NCI-H82 treated with DMSO at 0.1 percent for 48 hours (cell line): ENCODE measurements at regions not wholly inside any gene's neighbourhood (a gene's known extent, or its start where the extent isn't known, plus 50 kb on each side); places are given as distances from the start of the nearest gene placed in this dataset.
A peak's percentile ranks its signal among the peaks of the same experiment; 100 is the strongest.

ENCODE experiments used
- DNase-seq: peaks from one replicate; lab custom pipeline; 2025; ENCODE audit not compliant: unreplicated experiment; lab: John Stamatoyannopoulos, UW

DNA sequence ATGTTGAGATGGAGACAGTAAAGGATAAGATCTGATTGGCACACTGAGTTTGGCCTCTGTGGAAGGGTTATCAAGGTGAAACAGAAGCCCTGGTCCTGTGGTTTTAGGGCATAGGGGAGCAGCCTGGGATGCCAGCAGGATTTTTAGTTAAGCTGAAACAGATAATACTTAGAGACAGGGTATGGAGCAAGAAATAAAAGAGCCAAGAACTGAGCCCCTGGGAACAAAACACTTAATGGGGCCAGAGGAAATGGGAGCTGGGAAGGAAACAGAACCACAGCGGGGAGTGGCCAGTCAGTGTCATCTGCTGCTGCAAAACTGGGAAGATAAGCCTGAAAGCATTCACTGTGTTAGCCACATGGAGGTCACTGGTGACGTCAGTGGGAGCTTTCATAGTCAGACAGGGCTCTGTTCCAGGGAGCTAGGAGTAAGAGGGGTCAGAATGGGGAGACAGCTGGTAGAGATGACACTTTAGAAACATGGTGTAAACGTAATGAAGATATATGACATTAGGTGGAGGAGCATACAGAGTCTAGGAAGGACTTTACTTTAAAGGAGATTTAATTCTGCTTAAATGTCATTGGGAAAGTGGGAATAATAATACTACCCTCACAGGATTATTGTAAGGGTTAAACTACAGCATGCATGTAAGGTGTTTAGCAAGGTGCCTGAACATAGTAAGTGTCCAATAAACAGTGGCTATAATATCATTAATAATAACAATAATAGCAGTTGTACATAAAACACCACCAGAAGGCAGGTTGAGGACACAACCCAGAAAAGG, 172.7 kb upstream of the CTNNB1 start:
- no peak for DNase-seq

DNA sequence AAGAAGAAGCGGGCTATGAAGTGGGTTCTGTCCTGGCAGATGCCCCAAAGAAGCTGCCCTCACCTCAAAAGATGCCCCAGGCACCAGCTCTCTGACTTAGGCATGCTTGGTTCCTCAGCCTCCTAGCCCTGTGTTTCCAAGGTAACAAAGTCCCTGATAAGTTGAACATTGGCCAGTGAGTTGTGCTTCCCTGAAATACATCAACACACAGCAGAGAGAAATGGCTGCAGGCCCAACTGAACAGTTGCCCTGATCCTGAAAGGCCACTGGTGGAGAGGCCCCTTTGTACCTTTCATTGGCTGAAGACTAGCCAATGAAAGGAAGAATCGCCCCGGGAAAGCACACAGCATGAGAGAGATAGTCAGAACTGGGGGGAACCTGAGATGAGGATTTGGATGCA, 169.9 kb upstream of the CTNNB1 start:
- DNase-seq, result no peak

DNA sequence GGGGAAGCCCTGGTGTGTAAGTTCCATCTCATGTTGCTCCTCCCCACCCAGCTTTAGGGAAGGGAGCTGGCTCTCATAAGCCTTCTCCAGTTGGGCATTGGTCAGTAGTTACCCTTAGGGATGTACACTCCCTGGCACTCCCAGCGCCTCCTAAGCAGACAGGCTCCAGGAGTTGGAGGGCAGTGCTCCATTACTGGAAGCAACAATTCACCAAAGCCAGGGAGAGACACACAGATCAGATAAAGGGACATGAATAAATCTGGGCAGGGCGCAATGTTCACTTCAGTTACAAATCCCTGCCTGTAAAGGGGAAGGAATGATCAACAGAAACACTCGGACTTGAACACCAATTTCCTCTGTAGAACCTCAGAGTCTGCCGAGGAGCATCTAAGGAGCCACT, 169.1 kb upstream of the CTNNB1 start:
- no peak for DNase-seq

DNA sequence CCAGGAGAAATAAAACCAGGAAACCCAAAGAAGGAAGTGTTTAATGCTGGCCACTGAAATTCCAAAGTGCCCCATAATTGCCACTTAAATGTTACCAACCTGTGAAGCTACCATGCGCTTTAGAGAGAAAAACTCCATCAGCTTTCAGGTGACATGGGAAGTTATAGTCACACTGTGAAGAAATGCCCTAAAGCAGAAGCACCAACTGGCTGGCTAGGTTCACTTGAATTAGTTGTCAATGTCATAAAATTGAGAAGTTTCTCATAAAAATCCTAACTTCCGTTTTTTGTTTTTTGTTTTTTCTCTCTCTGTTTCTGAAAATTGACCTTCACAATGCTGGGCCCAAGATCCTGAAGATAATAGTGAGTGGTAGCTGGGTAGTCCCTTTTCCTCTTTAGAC, 167.9 kb upstream of the CTNNB1 start:
- no peak for DNase-seq

DNA sequence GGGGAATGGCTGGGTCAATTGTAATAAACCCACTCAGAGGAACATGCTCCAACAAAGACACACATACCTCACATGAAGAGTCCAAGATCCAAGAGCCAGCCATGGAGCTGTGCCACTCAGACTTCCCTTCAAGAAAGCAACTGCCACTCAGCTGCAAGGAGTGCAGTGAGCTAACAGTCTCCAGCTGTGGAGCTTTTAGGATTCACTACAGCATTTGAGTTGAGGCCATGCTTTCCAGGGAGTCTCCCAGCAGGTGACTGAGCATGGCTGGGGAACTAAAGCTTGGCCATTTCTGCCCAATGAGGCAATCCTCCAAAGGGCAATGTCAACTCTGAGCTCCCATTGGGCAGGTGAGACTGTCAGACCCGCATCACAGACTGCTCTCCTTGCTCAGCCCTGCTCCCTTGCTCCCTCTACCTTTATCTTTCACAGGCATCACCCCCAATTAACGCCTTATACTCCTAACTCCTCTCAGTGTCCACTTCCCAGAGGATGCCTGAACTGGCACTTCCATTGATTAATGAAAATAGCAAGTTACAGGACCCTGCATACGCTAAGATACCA, 165.3 kb upstream of the CTNNB1 start:
- DNase-seq, result no peak

DNA sequence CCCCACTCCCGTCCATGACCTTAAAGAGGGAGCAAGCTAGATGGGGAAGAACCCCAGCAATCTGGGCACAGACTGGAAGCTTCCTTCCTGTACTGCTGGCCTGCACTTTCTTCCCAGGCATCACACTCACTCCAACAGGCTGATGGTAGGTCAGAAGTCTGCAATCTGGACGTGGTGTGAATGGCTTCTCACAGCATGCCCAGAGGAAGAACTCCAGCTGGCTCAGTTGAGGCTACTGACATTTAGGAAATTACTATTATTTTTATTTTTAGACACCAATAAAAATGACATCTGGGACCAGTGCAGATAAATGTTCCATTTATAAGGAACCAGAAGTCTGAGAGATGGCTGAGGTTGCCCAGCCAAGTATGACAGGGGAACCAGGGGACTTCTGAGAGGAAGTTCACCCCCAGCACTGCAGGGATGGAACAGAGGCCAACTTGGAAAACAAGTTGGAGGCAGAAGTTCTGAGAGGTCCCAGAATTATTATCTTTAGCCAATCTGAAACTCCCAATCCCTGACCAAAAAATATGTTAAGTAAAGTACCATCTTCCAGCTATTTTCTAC, 163.8 kb upstream of the CTNNB1 start:
- no peak for DNase-seq

DNA sequence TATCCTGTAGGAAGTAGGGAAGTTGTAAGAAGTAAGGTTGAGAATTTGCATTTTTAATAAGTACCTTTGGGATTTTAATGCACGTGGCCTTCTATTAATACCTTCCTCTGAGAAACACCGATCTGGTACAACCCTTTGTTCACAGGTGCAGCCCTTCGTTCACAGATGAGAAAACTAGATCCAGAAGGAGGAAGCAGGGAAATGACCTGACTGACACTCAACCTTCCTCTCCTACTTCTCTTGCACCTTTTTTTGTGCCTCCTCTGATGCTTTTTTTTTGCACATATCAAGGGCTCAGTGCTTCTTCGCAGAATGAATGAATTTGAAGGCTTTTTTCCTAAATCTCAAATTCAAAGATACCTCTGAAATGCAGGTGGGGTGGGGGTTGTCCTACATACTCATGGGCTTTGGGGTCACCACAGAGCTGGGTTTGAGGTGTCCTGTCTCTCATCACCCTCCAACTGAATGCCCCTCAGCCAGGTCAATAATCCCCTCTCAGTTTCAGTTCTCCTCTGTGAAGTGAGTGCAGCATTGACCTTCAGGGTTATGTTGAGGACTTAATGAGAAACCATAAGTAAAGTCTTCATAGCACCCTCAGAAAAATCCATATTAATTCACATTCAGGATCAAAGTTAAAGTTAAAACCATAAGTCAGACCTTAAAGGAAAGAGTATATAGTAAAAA, 161.5 kb upstream of the CTNNB1 start:
- no peak for DNase-seq

DNA sequence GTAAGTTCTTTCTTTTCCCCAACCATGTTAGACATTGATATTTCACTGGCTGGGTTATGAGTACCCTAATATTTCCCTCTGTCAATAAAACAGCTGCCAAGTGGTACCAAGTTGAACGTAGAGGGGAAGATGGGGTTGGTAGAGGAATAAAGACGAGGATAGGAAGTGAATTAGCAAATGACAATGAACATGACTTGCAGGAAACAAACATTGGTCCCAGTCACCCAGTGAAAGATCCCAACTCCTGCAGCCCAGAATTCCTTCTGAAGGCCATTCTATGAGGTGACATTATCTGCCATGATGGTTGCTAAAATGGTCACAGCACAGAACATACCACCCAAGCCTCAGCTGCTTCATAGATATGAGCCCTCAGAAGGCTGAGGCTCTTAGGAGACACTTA, 159.0 kb upstream of the CTNNB1 start:
- no peak for DNase-seq

DNA sequence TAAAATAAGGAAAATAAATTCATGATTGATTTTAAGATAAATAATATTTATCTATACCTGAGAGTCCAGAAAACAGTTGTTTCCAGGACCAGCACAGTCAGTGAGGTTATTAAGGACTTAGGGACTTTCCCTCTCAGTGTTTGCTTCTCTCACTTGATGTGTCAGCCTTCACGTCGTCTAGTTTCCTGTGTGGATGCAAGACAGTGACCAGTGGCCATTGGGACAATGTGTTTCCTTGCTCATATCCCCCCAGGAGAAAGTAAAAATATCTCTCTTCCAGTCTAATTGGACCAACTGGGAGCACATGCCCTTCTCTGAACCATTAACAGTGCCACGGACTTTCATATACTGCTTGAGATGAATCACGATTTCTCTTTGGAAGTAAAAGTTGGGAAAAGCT, 157.8 kb upstream of the CTNNB1 start:
- no peak for DNase-seq

DNA sequence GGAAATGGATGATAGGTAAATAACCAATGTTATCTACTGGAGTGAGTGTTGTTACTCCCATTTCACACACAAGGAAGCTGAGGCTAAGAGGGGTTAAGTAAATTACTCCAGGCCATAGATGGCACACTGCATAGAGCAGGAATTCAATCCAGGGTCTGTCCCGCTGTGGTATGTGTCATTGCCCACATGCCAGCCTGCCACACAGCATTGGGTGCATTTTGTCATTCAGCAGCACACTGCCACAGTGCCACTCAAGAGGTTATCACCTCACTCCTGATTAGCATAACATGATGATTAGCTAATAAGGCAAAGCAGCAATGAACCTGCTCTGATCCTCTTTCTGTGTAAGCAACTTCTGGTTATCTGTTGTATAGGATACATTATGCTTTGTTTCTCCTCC, 157.4 kb upstream of the CTNNB1 start:
- no peak for DNase-seq

DNA sequence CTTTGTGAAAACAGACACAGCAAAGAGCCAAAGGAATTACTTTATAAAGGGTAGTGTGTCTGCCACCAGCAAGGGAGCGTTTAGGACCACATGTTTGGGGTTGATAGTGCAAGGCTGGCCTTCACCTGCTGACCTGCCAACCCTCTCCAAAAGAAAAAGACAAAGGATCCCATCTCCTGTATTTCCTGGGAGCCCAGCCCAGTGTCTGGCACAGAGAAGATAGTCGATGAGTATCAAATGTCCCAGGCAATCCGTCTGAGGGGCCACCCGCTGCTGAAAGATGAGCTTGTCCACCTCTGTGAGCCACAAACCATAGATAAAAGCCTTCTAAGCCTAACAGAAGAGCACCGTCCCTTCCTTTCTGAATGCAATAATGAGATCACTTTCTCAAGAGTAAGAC, 154.8 kb upstream of the CTNNB1 start:
- DNase-seq, result no peak

DNA sequence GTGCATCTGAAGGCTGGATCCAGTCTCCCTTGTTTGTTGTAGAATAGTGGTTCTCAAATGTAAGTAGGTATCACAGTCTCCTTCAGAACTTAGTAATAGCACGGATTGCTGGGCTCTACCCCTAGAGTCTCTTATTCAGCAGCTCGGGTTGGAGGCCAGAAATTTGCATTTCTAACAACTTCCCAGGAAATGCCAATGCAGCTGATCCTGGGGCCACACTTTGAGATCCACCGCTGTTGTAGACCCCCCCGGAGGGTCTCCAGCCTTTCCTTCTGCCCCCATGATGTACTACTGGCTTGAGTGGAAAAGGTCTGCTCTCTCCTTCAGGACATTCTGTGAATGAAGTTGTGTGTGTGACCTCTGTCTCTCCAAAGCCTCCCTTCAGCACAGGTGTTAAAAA, 153.8 kb upstream of the CTNNB1 start:
- DNase-seq, result no peak

DNA sequence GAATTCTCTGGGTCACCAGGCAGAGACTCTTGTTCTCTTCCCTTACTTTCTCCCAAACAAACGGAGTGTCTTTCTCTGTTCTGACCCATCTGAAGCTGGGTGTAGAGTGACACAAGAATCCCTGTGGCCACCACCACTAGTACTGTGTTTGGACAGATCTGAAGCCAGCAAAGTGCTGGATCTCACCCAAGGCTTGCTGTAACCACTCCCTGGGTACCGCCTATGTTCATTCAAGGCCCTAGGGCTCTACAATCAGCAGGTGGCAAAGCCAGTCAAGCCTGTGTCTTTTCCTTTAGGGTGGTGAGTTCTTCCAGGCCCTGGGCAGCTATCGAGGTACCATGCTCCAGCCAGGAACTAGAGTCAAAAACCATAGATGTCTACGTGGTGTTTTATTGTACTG, 149.2 kb upstream of the CTNNB1 start:
- no peak for DNase-seq

DNA sequence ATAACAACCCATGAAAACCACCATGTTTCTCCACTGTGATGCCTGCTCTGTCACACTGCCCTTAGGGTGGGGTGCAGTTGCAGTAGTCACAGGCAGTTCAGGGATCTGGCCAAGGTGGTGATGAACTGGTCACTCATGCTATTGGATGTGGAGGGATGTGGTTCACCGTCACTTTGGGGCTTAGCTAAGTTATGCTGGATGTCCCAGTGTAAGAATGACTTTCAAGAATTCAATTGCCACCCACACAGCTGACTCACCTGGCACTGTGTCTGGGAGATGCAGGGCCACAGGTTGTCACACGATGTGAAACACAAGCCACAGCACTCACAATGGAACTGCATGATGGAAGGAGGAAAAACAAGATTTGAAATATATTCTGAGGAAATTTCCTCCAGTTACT, 146.1 kb upstream of the CTNNB1 start:
- DNase-seq, result no peak

DNA sequence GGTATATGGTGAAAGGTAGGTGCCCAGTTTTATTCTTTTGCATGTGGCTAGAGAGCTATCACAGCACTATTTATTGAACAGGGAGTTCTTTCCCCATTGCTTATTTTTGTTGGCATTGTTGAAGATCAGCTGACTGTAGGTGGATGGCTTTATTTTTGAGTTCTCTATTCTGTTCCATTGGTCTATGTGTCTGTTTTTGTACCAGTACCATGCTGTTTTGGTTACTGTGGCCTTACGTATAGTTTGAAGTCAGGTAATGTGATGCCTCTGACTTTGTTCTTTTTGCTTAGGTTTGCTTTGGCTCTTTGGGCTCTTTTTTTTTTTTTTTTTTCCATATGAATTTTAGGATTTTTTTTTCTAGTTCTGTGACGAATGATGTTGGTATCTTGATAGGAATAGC, 139.2 kb upstream of the CTNNB1 start:
- no peak for DNase-seq

DNA sequence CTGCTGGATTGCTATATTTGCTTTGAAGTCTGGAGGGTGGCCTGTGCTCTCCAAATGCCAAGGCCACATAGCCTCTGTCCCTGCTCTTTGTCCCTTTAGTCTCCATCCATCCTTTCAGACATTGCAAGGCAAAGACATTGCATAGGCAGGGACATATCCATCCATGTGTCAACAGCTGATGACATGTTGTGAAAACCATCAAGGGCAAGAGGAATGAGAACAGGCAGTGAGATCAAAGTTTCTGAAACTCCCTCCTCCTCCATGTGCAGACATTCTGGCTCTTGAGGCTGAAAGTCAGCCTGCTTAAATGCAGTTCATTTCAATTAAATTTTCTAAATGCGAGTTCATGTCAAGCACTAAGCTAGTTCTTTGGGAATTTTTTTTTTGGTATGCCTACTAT, 135.2 kb upstream of the CTNNB1 start:
- no peak for DNase-seq

DNA sequence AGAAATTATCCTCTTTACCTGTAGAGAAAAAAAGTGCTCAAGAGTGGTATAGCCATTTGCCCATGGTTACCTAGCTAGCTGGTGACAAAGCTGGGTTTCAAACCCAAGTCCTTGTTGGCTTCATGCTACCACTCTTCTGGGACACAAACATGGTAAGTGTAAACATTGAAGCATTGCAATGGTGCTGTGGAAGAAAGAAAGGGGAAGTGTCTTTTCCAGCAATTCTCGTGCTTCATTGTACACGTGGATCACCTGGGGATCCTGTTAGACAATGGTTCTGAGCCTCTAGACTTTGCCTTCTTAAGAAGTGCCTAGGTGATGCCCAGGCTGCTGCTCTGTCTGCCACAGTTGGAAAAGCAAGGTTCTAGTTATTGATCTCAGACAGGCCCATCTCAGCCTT, 134.8 kb upstream of the CTNNB1 start:
- DNase-seq, result no peak

DNA sequence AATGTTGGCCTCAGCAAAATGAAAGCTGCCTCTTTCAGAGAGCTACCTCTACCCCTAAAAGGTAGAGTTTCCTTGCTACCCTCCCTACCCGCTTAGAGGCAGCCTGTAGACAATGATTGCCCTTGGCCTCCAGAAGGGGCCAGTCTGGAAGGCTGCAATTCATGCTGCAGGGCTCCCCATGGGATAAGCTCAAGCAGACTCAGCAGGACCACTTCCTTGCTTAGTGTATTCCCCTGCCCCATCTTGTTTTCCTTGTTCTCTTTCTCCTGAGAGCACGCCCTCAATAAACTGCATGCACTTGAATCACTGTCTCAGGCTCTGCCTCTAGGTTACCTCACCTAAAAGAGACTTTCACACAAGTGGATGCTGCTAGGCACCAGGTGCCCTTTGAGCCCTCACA, 134.0 kb upstream of the CTNNB1 start:
- DNase-seq, result no peak

DNA sequence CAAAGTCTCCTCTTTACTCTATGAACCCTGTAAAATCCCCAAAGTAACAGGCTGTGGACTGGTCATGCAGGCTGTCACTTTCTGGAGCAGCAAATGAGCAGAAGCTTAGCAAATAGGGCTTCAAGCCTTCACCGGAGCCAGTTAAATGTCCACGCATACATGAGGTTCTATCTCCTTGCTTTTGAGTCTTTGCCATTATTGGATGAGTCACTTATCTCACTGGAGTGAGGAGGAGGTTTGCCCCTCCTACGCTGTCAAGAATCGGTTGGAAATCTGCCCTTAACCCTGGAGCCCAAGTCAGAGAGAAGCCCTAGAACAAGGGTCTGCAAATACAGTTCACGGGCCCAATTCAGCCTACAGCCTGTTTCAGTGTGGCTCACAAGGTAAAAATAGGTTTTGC, 126.1 kb upstream of the CTNNB1 start:
- no peak for DNase-seq

DNA sequence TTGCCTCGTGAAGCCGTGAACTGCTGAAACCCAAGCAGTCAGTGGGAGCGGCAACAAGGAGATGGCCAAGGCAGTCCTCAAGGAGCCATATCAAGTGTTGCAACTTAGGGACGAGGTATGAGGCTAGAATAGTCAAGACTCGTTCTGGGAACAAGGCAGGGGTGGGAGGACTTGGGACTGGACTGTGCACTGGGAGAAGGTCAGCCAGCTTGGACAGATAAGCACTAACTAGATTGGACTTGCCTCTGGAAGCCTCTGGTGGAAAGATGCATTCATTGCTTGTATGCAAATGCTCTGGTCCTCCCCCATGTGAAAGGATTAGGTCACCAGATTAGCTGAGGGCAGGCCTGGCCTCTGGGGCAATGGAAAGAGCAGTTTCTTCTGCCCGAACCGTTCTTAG, 123.3 kb upstream of the CTNNB1 start:
- DNase-seq, result peak; percentile 14

DNA sequence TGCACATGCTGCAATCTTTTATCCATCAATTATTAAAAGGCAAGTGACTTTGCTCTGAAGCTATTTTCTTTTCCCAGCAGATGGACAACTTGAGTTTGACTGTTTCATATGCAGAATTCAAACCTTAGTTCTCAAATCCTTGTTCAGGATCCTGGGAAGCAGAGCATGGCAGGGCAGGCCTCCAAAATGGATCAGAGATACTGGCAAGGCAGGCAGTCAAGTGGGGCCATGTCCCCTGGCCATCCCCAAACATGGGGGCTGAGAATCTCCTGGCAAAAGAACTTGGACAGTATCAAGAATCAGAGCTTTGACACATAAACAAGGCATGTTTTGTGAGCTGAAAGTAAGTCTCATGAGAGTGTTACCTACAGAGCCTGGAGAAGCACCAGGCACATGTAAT, 122.9 kb upstream of the CTNNB1 start:
- DNase-seq, result no peak

DNA sequence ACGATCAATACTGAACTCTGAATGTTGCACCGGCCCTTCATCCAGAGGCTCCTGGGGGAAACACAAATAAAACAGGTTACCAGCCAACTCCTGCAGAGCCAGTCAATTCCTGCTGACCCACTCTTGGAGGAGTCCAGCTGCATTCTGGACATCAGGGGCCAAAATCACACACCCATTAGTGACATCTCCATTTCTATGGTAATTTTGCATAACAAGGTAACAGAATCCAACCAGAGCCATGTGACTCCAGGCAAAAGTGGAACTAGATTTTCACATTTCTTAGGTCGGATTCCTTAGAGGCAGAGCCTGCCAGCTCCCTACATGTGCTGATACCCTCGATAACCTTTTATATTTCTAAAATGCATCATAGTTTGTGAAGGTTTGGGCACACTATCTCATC, 119.2 kb upstream of the CTNNB1 start:
- DNase-seq, result no peak
